ENCODE measurements at regions not wholly inside any gene's neighbourhood (a gene's known extent, or its start where the extent isn't known, plus 50 kb on each side); places are given as distances from the start of the nearest gene placed in this dataset.

DNA sequence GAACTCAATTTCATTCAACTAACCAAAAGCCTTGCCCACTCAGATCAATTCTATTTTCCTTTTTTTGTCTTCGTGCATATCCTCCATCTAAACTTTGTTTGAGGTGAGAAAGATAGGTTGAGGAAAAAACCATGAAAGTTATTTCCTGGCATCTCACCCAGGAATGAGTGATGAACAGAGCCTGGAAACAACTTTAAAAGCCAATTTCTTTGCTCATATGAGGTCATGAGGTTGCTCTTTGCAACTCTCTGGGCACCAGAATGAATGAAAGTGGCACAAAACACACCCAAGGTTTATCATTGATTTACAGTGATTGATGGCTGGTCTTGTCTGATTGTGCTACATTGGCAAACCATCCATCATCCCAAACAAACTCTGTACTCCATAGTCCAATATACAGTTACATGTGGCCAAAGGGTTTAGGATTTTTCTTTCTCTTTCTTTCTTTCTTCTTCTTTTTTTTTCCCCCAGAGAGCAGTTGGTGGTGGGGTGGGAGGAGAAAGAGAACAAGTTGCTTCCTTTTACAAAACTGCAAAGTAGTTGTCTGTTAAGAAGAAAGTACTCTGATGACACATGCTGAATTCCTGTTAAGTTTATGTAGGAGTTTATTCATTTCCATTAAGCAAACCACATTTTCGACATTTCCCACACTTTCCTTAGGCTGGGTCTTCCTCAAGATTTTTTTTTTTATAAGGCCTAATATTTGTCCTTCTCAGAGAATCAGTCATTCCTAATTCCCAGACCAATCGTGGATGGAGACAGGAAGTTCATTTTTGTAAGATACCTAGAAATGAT is 575.9 kb upstream of the ZEB2 start:
- no peak overlapping the region for H3K4me3 ChIP-seq (ENCODE audit: low read depth, low read length)
- H3K27me3 ChIP-seq (ENCODE audit: control insufficient read depth, insufficient read depth, low read length): no peaks in the 10 kb centered on the region
- TF ChIP-seq, protein P1, sequence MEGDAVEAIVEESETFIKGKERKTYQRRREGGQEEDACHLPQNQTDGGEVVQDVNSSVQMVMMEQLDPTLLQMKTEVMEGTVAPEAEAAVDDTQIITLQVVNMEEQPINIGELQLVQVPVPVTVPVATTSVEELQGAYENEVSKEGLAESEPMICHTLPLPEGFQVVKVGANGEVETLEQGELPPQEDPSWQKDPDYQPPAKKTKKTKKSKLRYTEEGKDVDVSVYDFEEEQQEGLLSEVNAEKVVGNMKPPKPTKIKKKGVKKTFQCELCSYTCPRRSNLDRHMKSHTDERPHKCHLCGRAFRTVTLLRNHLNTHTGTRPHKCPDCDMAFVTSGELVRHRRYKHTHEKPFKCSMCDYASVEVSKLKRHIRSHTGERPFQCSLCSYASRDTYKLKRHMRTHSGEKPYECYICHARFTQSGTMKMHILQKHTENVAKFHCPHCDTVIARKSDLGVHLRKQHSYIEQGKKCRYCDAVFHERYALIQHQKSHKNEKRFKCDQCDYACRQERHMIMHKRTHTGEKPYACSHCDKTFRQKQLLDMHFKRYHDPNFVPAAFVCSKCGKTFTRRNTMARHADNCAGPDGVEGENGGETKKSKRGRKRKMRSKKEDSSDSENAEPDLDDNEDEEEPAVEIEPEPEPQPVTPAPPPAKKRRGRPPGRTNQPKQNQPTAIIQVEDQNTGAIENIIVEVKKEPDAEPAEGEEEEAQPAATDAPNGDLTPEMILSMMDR (IDR thresholded peaks at IDR 0.05; ENCODE audit: insufficient read depth, low read length, severe bottlenecking): no peak
- no peaks in the 10 kb centered on the region for H3K36me3 ChIP-seq (ENCODE audit: control insufficient read depth, insufficient read depth, low read length)
- FAIRE-seq: no peak
- DNase-seq (ENCODE audit: low read depth): peak; percentile 15

DNA sequence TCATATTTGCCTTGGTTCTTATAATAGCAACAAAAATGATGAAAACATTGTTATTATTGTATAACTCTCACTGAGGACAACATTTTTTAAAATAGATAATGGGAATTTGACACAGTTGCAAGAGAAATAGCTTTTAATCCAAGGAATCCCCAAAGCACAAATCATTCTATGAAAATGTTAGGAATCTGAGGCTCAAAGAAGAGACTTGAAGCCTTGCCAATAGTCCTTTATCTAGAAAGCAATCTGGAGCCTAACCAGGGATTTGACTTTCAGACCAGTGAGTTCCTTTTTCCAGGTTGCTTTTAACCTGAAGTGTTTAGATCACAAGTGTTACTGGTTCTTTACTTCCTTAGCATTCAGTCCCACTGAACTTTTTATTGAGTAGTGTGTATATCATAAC is 574.5 kb upstream of the ZEB2 start:
- no peak for FAIRE-seq
- TF ChIP-seq, protein P1 (IDR thresholded peaks at IDR 0.05; ENCODE audit: insufficient read depth, low read length, severe bottlenecking): no peak
- DNase-seq (ENCODE audit: low read depth): no peak
- Histone ChIP-seq H3K36me3 (ENCODE audit: control insufficient read depth, insufficient read depth, low read length) (no peaks in the 10 kb centered on the region), H3K4me3 (ENCODE audit: low read depth, low read length) (no peak overlapping the region), H3K27me3 (ENCODE audit: control insufficient read depth, insufficient read depth, low read length) (no peaks in the 10 kb centered on the region)

DNA sequence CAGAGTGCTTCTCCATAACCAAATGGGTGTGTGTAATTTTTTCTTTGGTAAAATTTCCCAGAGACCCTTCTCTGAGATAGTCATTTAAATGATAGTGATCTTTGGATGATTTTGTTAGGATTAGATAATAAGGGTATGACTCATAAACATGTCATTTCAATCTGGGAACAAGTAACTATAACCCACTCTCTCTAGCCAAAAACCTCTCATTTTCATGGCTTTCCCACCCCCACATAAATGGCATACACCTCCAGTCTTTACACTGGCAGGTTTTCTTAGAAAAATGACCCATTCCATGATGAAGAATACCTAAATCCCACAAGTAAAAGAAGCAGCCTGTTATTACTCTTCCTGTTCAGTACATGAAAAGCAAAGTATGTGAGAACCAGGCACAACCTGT is 572.0 kb upstream of the ZEB2 start:
- Histone ChIP-seq H3K36me3 (ENCODE audit: control insufficient read depth, insufficient read depth, low read length) (no peaks in the 10 kb centered on the region), H3K4me3 (ENCODE audit: low read depth, low read length) (no peak overlapping the region), H3K27me3 (ENCODE audit: control insufficient read depth, insufficient read depth, low read length) (no peaks in the 10 kb centered on the region)
- DNase-seq (ENCODE audit: low read depth): no peak
- FAIRE-seq: no peak
- TF ChIP-seq, protein P1 (IDR thresholded peaks at IDR 0.05; ENCODE audit: insufficient read depth, low read length, severe bottlenecking): no peak

DNA sequence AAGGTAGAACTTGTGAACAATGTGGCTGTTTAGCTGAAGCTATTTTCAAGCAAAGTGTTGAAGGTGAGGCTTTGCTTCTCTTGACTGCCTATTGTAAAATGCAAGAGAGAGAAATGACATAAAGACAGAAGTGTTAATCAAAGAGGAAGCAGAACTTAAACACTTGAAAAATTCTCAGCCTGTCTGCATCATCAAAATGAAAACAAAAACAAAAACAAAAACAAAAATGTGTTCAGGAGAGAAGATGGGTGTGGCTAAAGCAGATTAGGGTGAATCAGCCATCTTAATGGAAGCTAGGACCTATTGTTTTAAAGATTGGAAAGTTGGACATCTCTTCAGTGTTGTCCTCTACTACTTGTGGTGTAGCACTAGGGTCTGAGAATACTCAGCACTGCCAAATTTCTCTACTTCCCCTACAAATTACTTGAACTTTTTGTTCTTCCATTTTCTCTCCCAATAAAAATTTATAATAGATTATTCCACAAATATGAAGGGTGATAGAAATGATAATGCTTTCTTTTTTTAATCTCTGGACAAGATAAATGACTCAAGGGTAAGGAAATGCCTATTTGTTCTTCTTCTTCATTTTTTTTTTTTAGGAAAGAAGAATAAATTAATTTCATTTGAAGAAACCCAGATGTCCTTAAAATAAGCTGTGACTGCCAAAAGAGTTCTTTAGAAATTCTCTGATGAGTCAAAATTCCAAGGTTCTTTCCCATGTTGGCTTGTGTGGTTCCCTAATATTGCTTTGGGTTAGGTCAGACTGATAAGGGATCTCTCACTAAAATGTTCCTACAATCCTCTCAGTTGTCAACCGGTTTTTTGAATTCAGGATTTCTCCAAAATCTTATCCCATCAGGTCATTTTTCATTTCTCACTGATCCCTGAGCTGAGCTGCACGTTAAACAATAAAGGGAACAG is 571.2 kb upstream of the ZEB2 start:
- TF ChIP-seq, protein P1 (IDR thresholded peaks at IDR 0.05; ENCODE audit: insufficient read depth, low read length, severe bottlenecking): no peak
- H3K4me3 ChIP-seq (ENCODE audit: low read depth, low read length): no peak overlapping the region
- no peaks in the 10 kb centered on the region for H3K36me3 ChIP-seq (ENCODE audit: control insufficient read depth, insufficient read depth, low read length)
- FAIRE-seq (no peak), DNase-seq (ENCODE audit: low read depth) (no peak)
- no peaks in the 10 kb centered on the region for H3K27me3 ChIP-seq (ENCODE audit: control insufficient read depth, insufficient read depth, low read length)

- no peaks in the 10 kb centered on the region for H3K27me3 ChIP-seq (ENCODE audit: control insufficient read depth, insufficient read depth, low read length)
- no peak overlapping the region for H3K4me3 ChIP-seq (ENCODE audit: low read depth, low read length)
- H3K36me3 ChIP-seq (ENCODE audit: control insufficient read depth, insufficient read depth, low read length): no peaks in the 10 kb centered on the region
- DNase-seq (ENCODE audit: low read depth) (no peak), FAIRE-seq (no peak)
- TF ChIP-seq, protein P1 (IDR thresholded peaks at IDR 0.05; ENCODE audit: insufficient read depth, low read length, severe bottlenecking): no peak
These were observed 568.8 kb upstream of the ZEB2 start for GRCh38 chr2:145088756-145089155.

Measured in bronchial epithelial cell (primary cell).